ENCODE measurements at regions not wholly inside any gene's neighbourhood (a gene's known extent, or its start where the extent isn't known, plus 50 kb on each side); places are given as distances from the start of the nearest gene placed in this dataset.

- TF ChIP-seq CTCF (IDR thresholded peaks at IDR 0.05; ENCODE audit: borderline replicate concordance, insufficient read depth, low read depth, low read length) = no peak
- no peak overlapping the region for H3K4me3 ChIP-seq (ENCODE audit: low read depth, low read length)
Measured at GRCh38 chrX:39574178-39574577, 523.6 kb downstream of the BCOR start.

- TF ChIP-seq CTCF (IDR thresholded peaks at IDR 0.05; ENCODE audit: borderline replicate concordance, insufficient read depth, low read depth, low read length) = no peak
Measured at GRCh38 chrX:39576041-39576872, 521.5 kb downstream of the BCOR start.

DNA sequence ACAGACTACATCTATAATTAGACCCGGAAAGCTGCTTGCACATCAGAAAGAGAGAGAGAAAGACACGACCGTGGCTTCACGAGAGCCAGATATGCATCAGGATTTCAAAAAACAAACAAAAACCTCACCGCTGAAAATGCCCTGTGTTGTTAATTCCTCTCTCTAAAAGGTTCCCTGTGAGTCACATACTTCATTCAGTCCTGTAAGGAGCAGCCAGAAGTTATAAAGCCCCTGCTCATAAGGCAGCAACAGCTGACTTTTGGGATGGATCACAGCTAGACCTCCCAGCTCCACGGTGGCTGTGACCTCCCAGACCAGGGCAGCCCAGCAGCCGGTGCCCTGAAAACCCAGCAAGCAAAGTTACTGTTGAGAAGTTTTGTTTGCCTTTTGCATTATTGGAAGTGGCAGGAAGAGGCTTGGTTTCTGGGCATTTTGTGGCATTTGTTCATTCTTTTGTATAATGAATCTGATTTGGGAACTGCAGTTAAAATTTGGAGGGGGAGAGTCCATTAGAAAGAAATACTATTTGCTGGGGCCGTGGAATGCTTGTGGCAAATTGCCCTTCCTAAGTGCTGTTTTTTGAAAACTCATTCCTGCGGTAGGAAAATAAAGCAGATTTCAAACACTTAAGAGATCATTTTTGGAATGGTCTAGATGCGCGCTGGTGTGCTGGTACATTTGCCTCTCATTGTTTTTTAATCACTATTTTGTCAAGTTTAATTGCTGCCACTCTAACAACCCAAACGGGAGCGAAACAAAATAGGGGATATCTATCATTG is 520.4 kb downstream of the BCOR start:
- H3K4me3 ChIP-seq (ENCODE audit: low read depth, low read length) = no peak overlapping the region
- TF ChIP-seq CTCF (IDR thresholded peaks at IDR 0.05; ENCODE audit: borderline replicate concordance, insufficient read depth, low read depth, low read length) = no peak

More at GRCh38 chrX:39576041-39576872, 521.5 kb downstream of the BCOR start:
- H3K4me3 ChIP-seq (ENCODE audit: low read depth, low read length) = no peak overlapping the region

- no peak for TF ChIP-seq CTCF (IDR thresholded peaks at IDR 0.05; ENCODE audit: borderline replicate concordance, insufficient read depth, low read depth, low read length)
- H3K4me3 ChIP-seq (ENCODE audit: low read depth, low read length) = no peak overlapping the region
Measured at GRCh38 chrX:39577985-39578869, 519.5 kb downstream of the BCOR start.

- no peak for TF ChIP-seq CTCF (IDR thresholded peaks at IDR 0.05; ENCODE audit: borderline replicate concordance, insufficient read depth, low read depth, low read length)
- no peak overlapping the region for H3K4me3 ChIP-seq (ENCODE audit: low read depth, low read length)
Measured at GRCh38 chrX:39580043-39580442, 517.7 kb downstream of the BCOR start.

DNA sequence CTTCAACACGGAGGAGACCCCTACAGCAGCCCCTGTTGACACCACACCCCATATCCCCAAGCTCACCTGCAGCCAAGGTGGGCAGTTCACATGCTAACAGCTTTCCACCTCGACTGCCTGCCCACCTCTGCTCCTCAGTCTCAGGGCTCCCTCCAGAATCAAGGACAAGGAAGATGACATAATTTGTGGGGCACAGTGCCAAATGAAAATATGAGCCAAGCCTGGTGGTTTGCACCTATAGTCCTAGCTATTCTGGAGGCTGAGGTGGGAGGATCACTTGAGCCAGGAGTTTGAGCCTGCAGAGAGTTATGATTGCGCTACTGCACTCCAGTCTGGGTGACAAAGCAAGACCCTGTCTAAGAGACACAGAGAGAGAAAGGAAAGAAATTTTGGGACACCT is 516.3 kb downstream of the BCOR start:
- no peak for TF ChIP-seq CTCF (IDR thresholded peaks at IDR 0.05; ENCODE audit: borderline replicate concordance, insufficient read depth, low read depth, low read length)
- H3K4me3 ChIP-seq (ENCODE audit: low read depth, low read length) = no peak overlapping the region

Data from GM12875 (cell line).